ENCODE measurements at regions not wholly inside any gene's neighbourhood (a gene's known extent, or its start where the extent isn't known, plus 50 kb on each side); places are given as distances from the start of the nearest gene placed in this dataset.

DNA sequence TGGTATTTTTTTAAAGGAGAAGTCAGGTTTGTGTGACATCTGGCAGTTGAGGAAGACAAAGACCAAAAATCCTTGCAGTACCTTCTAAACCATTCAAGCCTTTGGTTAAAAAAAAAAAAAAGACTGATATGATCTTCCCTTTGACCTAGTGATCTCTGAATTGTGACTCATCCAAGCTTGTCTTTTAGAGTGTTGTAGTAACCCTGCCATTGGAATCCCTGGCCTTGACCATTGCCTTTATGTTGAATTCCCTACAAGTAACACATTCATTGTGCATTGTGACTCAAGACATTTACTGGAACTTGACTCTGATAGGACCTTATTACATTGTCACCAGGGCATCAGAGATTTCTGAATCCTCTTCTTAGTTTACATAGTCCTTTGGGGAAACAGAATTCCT, 1469.0 kb downstream of the TECRL start:
- TF ChIP-seq, protein P1, sequence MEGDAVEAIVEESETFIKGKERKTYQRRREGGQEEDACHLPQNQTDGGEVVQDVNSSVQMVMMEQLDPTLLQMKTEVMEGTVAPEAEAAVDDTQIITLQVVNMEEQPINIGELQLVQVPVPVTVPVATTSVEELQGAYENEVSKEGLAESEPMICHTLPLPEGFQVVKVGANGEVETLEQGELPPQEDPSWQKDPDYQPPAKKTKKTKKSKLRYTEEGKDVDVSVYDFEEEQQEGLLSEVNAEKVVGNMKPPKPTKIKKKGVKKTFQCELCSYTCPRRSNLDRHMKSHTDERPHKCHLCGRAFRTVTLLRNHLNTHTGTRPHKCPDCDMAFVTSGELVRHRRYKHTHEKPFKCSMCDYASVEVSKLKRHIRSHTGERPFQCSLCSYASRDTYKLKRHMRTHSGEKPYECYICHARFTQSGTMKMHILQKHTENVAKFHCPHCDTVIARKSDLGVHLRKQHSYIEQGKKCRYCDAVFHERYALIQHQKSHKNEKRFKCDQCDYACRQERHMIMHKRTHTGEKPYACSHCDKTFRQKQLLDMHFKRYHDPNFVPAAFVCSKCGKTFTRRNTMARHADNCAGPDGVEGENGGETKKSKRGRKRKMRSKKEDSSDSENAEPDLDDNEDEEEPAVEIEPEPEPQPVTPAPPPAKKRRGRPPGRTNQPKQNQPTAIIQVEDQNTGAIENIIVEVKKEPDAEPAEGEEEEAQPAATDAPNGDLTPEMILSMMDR (IDR thresholded peaks at IDR 0.05): no peak
- TF ChIP-seq SMC3 (IDR thresholded peaks at IDR 0.05; ENCODE audit: low read depth, low read length): no peak
- no peak for TF ChIP-seq EZH2phosphoT487 (IDR thresholded peaks at IDR 0.05; ENCODE audit: borderline replicate concordance, low read depth)
- TF ChIP-seq POLR2AphosphoS5 (IDR thresholded peaks at IDR 0.05; ENCODE audit: low read depth, low read length): no peak
- TF ChIP-seq, protein P2, sequence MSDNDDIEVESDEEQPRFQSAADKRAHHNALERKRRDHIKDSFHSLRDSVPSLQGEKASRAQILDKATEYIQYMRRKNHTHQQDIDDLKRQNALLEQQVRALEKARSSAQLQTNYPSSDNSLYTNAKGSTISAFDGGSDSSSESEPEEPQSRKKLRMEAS (IDR thresholded peaks at IDR 0.05; ENCODE audit: low read depth): no peak
- TF ChIP-seq SIN3A (IDR thresholded peaks at IDR 0.05; ENCODE audit: borderline replicate concordance, low read depth, low read length): no peak
